WERI-Rb-1 (cell line): ENCODE measurements at regions not wholly inside any gene's neighbourhood (a gene's known extent, or its start where the extent isn't known, plus 50 kb on each side); places are given as distances from the start of the nearest gene placed in this dataset.

Experiments used
- DNase-seq: peaks from one replicate; pipeline ENCODE4 v3.0.0-alpha.2; 2020
- H3K27ac ChIP-seq: fragments of 250-450 bp; sonication (Bioruptor Pico); 2 replicates; pipeline ENCODE4 v1.5.1; 2020; ENCODE audit warnings: mild to moderate bottlenecking, moderate library complexity
- H3K27me3 ChIP-seq: fragments of 250-450 bp; sonication (Bioruptor Pico); 2 replicates; pipeline ENCODE4 v1.5.1; 2021; ENCODE audit warnings: mild to moderate bottlenecking, low read depth, moderate library complexity; ENCODE audit not compliant: insufficient read depth, severe bottlenecking
- H3K36me3 ChIP-seq: fragments of 250-450 bp; sonication (Bioruptor Pico); 2 replicates; pipeline ENCODE4 v1.5.1; 2020; ENCODE audit warnings: mild to moderate bottlenecking, moderate library complexity
- H3K4me3 ChIP-seq: 2 replicates; pipeline ENCODE4 v1.5.1; 2011; ENCODE audit warnings: low read depth, mild to moderate bottlenecking, control low read depth, low read length
- H3K9me3 ChIP-seq: fragments of 250-450 bp; sonication (Bioruptor Pico); 2 replicates; pipeline ENCODE4 v1.5.1; 2021; ENCODE audit warnings: mild to moderate bottlenecking, moderate library complexity; ENCODE audit not compliant: severe bottlenecking
- CTCF ChIP-seq: IDR thresholded peaks from 2 replicates; pipeline ENCODE4 v1.5.1; 2011; ENCODE audit warnings: low read depth, mild to moderate bottlenecking, control low read depth, inconsistent platforms, low read length

GRCh38 chr7:81605493-81605892 lies 164.4 kb downstream of the HGF start:
- no peaks in the 10 kb centered on the region for H3K9me3 ChIP-seq
- H3K4me3 ChIP-seq, result no peak overlapping the region
- no peaks in the 10 kb centered on the region for H3K36me3 ChIP-seq
- no peak overlapping the region for H3K27ac ChIP-seq
- DNase-seq, result no peak
- no peaks in the 10 kb centered on the region for H3K27me3 ChIP-seq
- TF ChIP-seq CTCF, result no peak

- no peak for DNase-seq
- H3K9me3 ChIP-seq, result no peaks in the 10 kb centered on the region
- no peaks in the 10 kb centered on the region for H3K27me3 ChIP-seq
- no peak for TF ChIP-seq CTCF
- H3K36me3 ChIP-seq, result no peaks in the 10 kb centered on the region
- H3K4me3 ChIP-seq, result no peak overlapping the region
- no peak overlapping the region for H3K27ac ChIP-seq
These were observed 165.1 kb downstream of the HGF start for GRCh38 chr7:81604808-81605174.

GRCh38 chr7:81604075-81604807 lies 165.6 kb downstream of the HGF start:
- Histone ChIP-seq H3K27me3 (no peaks in the 10 kb centered on the region), H3K36me3 (no peaks in the 10 kb centered on the region), H3K27ac (no peak overlapping the region), H3K9me3 (no peaks in the 10 kb centered on the region), H3K4me3 (no peak overlapping the region)
- DNase-seq, result no peak
- no peak for TF ChIP-seq CTCF

- no peaks in the 10 kb centered on the region for H3K36me3 ChIP-seq
These were observed 169.2 kb downstream of the HGF start for GRCh38 chr7:81600608-81601007.

GRCh38 chr7:81598951-81599350 lies 170.9 kb downstream of the HGF start:
- Histone ChIP-seq H3K36me3 (no peaks in the 10 kb centered on the region), H3K9me3 (no peaks in the 10 kb centered on the region), H3K4me3 (no peak overlapping the region), H3K27ac (no peak overlapping the region), H3K27me3 (no peaks in the 10 kb centered on the region)
- TF ChIP-seq CTCF, result no peak
- DNase-seq, result no peak

More at GRCh38 chr7:81600608-81601007, 169.2 kb downstream of the HGF start:
- Histone ChIP-seq H3K27ac (no peak overlapping the region), H3K9me3 (no peaks in the 10 kb centered on the region), H3K4me3 (no peak overlapping the region), H3K27me3 (no peaks in the 10 kb centered on the region)
- no peak for TF ChIP-seq CTCF
- DNase-seq, result no peak

- H3K4me3 ChIP-seq, result no peak overlapping the region
- H3K36me3 ChIP-seq, result no peaks in the 10 kb centered on the region
- no peak for DNase-seq
- TF ChIP-seq CTCF, result no peak
- H3K27ac ChIP-seq, result no peak overlapping the region
- H3K27me3 ChIP-seq, result no peaks in the 10 kb centered on the region
- no peaks in the 10 kb centered on the region for H3K9me3 ChIP-seq
These were observed 175.1 kb downstream of the HGF start for GRCh38 chr7:81594767-81595166.
